BE2C (cell line): ENCODE measurements at regions not wholly inside any gene's neighbourhood (a gene's known extent, or its start where the extent isn't known, plus 50 kb on each side); places are given as distances from the start of the nearest gene placed in this dataset.
"Not testable (repeated sequence)": the region's sequence is repeated elsewhere in the genome, so short reads cannot be mapped to it uniquely, and the experiment has no call there.

Experiments
- DNase-seq: peaks from one replicate; pipeline ENCODE4 v3.0.0-alpha.2; 2020
- H3K27me3 ChIP-seq: fragments of 250-450 bp; sonication (Bioruptor Pico); 2 replicates; pipeline ENCODE4 v1.5.1; 2020; ENCODE audit warnings: mild to moderate bottlenecking
- H3K36me3 ChIP-seq: fragments of 250-450 bp; sonication (Bioruptor Pico); 2 replicates; pipeline ENCODE4 v1.5.1; 2020; ENCODE audit warnings: mild to moderate bottlenecking
- H3K4me1 ChIP-seq: fragments of 250-450 bp; sonication (Bioruptor Pico); 2 replicates; pipeline ENCODE4 v1.5.1; 2020
- H3K4me3 ChIP-seq: 2 replicates; pipeline ENCODE4 v1.5.1; 2011; ENCODE audit warnings: low read depth, low read length
- H3K9me3 ChIP-seq: fragments of 250-450 bp; sonication (Bioruptor Pico); 2 replicates; pipeline ENCODE4 v1.5.1; 2020
- CTCF ChIP-seq: IDR thresholded peaks from 2 replicates; pipeline ENCODE4 v1.5.1; 2012; ENCODE audit warnings: mild to moderate bottlenecking, low read depth, low read length

DNA sequence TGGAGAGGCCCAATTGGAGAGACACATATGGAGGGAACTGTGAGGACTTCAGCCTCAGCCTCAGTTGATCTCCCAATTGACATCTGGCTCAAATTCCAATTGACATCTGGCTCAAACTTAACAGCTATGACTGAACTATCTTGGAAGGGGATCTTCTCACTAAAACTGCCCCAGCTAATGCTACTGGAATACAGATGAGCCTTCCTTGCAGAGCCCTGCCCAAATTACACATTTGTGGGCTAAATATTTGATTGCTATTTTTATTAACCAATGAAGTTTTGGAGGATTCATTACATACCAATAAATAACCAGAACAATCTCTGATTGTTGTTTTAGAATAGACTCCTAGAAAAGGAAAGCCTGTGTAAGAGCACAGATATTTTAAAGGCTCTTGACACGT is 189.0 kb upstream of the THUMPD2 start:
- H3K4me1 ChIP-seq: no peaks in the 10 kb centered on the region
- H3K9me3 ChIP-seq: no peaks in the 10 kb centered on the region
- H3K36me3 ChIP-seq: no peaks in the 10 kb centered on the region
- no peak for DNase-seq
- no peak for TF ChIP-seq CTCF
- no peak overlapping the region for H3K4me3 ChIP-seq
- H3K27me3 ChIP-seq: peaks cover 5% of the 10 kb centered on the region

GRCh38 chr2:39960681-39961080 is 181.6 kb upstream of the THUMPD2 start:
- not testable (repeated sequence) for H3K9me3 ChIP-seq, DNase-seq, H3K4me3 ChIP-seq, H3K36me3 ChIP-seq, H3K4me1 ChIP-seq, H3K27me3 ChIP-seq

DNA sequence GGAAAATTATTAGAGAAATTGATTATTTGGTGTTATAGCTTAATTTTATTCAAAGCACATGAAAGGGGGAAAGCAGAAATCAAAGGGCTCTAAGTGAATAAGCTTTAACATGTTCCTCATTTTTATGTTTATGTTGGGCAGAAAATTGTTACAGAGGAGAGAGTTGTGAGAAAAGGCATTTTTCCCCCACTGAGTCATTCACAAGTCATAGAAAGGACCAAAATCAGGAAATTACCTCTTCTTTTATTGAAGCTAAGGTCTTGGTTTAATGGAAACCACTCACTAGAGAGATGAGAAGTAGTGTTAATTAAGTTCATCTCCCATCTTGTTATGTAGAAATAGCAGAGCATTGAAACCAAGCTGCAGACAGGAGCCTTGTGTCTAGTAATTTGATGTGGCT is 175.3 kb upstream of the THUMPD2 start:
- DNase-seq: no peak

GRCh38 chr2:39949131-39949530 is 170.1 kb upstream of the THUMPD2 start:
- Histone ChIP-seq H3K4me1 (no peaks in the 10 kb centered on the region), H3K4me3 (no peak overlapping the region), H3K27me3 (no peaks in the 10 kb centered on the region), H3K36me3 (no peaks in the 10 kb centered on the region), H3K9me3 (no peaks in the 10 kb centered on the region)
- no peak for DNase-seq
- no peak for TF ChIP-seq CTCF

More for the DNA sequence above, 175.3 kb upstream of the THUMPD2 start:
- no peaks in the 10 kb centered on the region for H3K9me3 ChIP-seq
- H3K36me3 ChIP-seq: no peaks in the 10 kb centered on the region
- TF ChIP-seq CTCF: no peak
- no peaks in the 10 kb centered on the region for H3K27me3 ChIP-seq
- H3K4me3 ChIP-seq: no peak overlapping the region
- H3K4me1 ChIP-seq: no peaks in the 10 kb centered on the region

- DNase-seq: no peak
- no peak overlapping the region for H3K4me3 ChIP-seq
- H3K9me3 ChIP-seq: no peaks in the 10 kb centered on the region
- H3K4me1 ChIP-seq: no peaks in the 10 kb centered on the region
- H3K27me3 ChIP-seq: no peaks in the 10 kb centered on the region
- TF ChIP-seq CTCF: no peak
- H3K36me3 ChIP-seq: no peaks in the 10 kb centered on the region
Observed at GRCh38 chr2:39948016-39948719, 169.1 kb upstream of the THUMPD2 start.

GRCh38 chr2:39947294-39948015 is 168.4 kb upstream of the THUMPD2 start:
- Histone ChIP-seq H3K4me3 (no peak overlapping the region), H3K27me3 (no peaks in the 10 kb centered on the region)
- no peak for TF ChIP-seq CTCF

More at GRCh38 chr2:39947294-39948015, 168.4 kb upstream of the THUMPD2 start:
- H3K9me3 ChIP-seq: no peaks in the 10 kb centered on the region
- no peaks in the 10 kb centered on the region for H3K4me1 ChIP-seq
- H3K36me3 ChIP-seq: no peaks in the 10 kb centered on the region
- DNase-seq: no peak
